ENCODE measurements at regions not wholly inside any gene's neighbourhood (a gene's known extent, or its start where the extent isn't known, plus 50 kb on each side); places are given as distances from the start of the nearest gene placed in this dataset.

DNA sequence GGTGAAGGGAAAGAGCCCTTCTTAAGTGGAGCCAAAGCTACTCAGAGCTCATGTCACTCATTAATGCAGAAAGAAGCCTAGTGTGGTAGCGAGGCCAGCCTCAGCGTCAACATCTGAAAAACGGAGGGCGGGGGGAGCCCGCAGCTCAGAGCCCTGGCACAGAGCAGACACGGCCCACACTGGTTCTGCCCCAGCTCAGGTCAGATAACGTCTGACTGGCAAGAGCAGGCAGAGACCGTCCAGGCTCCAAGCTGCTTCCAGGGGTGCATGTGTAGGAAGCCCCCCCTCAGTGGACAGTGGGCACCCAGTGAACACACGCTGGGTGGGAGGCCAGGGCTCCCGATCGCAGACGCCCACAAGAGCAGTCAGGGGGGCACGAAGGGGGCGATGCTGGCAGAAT is 100.8 kb downstream of the SHANK2 start:
- no peak for TF ChIP-seq ZNF561 (tag by site-specific recombination; IDR thresholded peaks at IDR 0.05; ENCODE audit: borderline replicate concordance)
- TF ChIP-seq CTCF (tag by site-specific recombination; IDR thresholded peaks at IDR 0.05): no peak
- TF ChIP-seq ZNF274 (IDR thresholded peaks at IDR 0.05; ENCODE audit: low read length): no peak
- TF ChIP-seq ZNF274 (tag by site-specific recombination; IDR thresholded peaks at IDR 0.05; ENCODE audit: borderline replicate concordance): no peak
- TF ChIP-seq, protein P1, sequence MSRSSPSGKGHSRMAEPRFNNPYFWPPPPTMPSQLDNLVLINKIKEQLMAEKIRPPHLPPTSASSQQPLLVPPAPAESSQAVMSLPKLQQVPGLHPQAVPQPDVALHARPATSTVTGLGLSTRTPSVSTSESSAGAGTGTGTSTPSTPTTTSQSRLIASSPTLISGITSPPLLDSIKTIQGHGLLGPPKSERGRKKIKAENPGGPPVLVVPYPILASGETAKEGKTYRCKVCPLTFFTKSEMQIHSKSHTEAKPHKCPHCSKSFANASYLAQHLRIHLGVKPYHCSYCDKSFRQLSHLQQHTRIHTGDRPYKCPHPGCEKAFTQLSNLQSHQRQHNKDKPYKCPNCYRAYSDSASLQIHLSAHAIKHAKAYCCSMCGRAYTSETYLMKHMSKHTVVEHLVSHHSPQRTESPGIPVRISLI (tag by site-specific recombination; IDR thresholded peaks at IDR 0.05): no peak
- no peak for TF ChIP-seq HOXA7 (CRISPR knock-in tag; IDR thresholded peaks at IDR 0.05; ENCODE audit: borderline replicate concordance)
- no peak for TF ChIP-seq ZNF24 (tag by site-specific recombination; IDR thresholded peaks at IDR 0.05)
- TF ChIP-seq OSR2 (tag by site-specific recombination; IDR thresholded peaks at IDR 0.05): no peak
- no peak for TF ChIP-seq ZNF174 (tag by site-specific recombination; IDR thresholded peaks at IDR 0.05)

Data from HEK293 (cell line).